ENCODE measurements at regions not wholly inside any gene's neighbourhood (a gene's known extent, or its start where the extent isn't known, plus 50 kb on each side); places are given as distances from the start of the nearest gene placed in this dataset.

DNA sequence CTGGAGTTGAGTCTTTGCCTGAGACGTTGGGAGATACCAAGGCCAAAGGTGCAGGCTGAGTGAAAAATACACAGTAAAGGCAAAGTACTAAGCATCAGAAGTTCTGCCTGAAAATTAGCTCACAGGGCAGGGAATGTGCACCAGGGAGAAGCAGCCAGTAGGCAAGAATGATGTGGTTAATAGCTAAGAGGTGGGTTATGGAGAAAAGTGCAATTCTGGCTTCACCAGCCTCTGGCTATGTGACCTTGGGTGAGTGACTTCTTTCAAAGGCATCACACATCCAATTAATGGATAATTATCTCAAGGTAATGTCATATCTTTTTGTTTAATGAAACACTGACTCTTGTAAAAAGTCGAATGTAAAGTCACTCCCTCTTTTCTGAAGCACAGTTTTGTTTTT lies 230.7 kb upstream of the FGGY start:
- DNase-seq = no peak

DNA sequence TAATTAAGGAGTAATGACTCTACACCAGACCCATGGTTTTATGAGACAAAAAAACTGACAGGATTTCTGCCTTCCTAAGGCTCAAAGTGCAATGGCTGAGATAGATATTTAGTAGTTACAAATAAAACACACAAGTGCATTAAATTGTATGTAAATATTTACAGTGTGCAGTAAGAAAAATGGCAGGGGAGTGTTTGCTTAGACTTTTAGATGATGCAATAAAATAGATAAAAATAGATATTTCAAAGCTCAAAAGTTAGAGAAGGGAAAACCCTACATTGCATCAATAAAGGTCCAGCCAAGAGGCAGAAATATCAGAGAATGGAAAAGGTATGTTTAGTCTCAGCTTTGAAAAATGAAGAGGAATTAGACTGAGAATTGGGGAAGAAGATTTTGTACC lies 226.3 kb upstream of the FGGY start:
- DNase-seq = no peak

DNA sequence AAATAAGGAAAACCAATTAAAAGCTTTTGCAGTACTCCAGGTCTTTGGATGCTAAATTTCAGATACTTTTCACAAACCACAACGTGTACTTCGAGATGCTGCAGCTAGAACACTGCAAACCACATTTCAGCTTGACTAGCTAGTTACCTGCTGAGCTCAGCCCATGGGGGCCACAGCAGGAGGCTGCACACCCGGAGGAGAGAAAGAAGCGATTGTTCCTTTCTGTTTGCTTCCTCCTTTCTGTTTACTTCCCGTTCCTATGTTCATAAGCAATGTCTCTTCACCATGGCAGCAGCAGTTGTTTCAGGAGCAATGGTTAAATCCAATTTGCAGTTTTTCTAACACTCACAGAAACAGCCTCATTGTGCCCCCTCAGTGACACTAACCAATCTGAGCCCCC lies 225.6 kb upstream of the FGGY start:
- DNase-seq = no peak

DNA sequence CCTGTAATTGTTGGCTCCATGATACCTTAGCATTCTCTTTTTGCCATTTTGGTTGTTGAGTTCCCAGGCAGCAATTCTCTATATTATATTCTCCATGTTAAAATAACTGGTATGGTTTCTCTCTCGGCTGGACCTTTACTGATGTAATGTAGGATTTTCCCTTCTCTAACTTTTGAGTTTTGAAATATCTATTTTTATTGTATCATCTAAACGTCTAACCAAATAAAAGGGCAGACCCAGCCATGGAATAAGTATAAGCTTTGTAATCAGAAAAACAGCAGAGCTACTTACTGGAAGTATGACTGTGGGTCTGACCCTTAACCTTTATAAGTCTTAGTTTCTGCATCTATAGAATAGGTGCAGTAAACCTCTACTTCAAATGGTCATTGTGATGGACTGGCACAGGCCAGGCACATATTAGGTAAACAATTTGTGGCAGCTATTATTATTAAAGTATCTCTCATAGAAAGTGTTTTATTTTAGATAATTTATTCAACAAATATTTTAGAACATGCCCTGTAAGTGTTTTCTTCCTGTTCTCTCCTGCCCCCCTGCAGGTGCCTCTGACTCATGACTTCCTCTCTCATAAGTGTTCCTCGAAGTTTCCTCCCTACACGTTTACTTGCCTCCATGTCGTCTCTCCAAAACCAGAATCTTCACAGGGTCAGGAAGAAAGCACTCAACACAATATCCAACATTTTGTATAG lies 224.9 kb upstream of the FGGY start:
- no peak for DNase-seq

DNA sequence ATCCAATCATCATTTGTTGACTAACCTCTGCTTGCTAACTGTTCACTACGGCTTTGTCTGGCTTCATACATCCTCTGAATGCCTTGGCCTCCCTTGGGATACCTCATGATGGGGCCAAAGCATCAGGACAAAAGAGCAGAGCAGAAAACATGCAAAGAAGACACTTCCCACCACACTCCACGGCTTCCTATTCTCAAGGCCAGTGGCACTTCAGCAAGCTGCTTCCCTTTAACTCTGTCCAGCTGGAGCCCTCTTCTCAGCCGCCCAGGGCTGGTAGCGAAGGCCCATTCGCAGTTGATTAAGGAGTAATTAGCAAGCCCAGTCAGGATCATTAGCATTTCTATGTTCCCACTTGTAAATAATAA lies 224.3 kb upstream of the FGGY start:
- no peak for DNase-seq

DNA sequence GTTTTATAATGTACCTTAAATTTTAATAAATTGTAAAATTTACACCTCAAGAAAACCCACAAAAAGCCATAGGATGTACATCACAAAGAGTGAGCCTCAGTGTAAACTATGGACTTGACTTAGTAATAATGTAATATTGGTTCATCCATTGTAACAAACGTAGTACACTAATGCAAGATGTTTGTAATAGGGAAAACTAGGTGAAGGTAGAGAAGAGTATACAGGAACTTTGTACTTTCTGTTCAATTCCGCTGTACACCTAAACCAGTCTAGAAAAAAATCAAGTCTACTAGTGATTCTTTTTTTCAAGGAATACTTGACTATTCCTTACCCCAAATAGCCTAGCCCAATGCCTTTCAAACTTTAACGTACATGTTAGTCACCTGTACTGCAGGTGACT lies 222.3 kb upstream of the FGGY start:
- no peak for DNase-seq

DNA sequence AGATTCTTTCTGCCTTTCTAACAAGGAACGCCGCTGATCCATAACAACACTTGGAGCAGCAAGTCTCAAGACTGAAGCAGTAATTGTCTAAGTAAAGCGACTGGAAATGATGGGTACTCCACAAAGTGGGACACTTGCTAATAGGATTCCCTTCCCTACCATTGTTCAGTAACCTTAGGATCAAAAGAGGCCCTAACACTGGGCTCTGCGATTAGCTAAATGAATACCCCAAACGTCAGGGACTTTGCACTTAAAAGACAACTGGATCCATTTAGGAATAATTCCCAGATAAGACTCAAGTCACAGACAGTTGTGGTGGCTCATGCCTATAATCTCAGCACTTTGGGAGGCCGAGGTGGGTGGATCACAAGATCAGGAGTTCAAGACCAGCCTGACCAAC lies 221.9 kb upstream of the FGGY start:
- no peak for DNase-seq

DNA sequence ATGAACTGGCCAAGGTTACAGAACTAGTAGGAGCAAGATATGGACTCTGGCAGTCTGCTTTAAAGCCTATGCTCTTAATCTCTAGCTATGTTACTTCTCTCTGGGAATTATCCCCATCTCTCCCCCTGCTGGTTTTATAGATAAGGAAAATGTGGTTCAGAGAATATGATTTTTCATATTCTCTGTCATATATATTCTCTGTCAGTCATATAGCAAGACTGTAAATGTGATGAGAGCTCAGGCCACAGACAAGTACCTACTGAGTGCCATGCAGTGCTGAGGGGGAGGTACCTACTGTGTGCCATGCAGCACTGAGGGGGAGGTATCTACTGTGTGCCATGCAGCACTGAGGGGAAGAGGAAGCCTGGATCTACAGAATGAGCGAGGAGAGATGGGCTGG lies 220.3 kb upstream of the FGGY start:
- no peak for DNase-seq

DNA sequence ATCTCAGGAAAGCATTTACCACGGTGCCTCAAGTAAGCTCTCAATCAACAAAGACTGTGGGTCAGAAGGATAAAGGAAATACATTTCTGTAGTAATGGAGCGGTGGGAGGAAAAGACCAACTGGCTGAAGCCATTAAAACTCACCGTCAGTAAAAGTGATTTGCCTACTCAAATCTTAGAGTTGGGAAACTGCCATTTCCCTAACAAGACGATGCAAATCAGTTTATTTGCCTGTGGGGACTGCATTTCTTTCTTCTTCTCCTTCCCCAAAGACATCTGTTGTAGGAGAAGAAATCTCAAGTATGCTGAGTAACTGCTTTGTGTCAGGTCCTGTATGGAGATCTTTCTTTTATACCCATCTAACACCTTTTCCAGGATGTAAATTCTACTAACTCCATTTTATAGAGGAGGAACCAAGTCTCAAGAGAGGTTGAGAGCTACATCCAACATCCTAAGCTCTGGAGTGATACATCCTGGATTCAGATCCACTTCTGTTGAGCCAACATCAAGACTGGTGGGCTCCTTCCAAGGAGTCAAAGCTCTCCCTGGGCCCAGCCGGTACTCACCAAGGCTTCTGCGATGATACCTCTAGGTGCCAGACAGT lies 219.3 kb upstream of the FGGY start:
- no peak for DNase-seq

DNA sequence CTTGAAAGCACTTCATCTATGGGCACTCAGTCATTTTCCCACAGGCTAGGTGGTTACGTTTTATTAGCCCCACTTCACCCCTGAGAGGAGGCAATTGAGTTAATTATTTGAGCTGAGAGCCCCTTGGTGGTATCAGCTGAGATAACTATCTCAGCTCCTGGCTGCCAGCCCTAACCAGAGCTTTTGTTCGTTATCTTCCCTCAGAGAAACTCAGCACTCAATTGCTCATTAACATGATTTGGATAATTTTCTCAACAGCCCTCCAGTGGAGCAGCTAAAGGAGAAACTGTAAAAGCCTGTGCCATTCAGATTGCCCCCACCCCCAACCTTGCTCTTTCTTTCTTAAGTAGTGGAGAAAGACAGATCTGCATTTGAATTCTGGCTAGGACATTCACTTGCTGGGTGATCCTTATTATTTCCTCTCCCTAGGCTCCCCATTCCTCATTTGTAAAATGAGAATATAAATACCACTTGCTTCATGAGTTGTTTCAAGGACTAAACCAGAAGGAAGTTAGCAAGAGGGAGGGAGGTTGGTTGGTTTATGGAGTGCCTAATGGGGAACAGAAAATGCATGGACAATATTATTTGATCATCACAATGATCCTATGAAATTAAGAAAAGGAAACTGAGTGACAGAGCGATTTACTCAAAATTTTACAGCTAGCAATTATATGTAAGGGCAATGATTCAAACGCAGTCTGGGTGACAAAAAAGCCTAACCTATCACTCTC lies 218.7 kb upstream of the FGGY start:
- DNase-seq = no peak

DNA sequence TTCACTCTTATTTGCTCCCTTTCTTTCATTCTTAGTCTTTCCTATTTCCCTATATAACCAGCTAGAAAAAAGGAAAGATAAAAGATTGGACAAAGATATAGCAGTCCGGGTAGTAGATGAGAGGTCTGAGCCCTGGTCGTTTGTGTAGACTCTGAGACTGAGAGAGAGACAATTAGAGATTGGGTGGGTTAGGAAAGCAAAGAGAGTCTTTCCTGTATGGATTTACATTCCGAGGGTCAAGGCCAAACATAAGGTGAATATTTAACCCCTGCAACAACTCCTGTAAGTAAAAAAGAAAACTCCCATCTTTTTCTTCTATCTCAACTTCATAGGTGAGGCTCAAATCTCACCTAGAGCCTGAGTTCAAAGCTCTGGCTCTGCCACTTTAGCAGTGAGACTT lies 218.0 kb upstream of the FGGY start:
- DNase-seq = no peak

DNA sequence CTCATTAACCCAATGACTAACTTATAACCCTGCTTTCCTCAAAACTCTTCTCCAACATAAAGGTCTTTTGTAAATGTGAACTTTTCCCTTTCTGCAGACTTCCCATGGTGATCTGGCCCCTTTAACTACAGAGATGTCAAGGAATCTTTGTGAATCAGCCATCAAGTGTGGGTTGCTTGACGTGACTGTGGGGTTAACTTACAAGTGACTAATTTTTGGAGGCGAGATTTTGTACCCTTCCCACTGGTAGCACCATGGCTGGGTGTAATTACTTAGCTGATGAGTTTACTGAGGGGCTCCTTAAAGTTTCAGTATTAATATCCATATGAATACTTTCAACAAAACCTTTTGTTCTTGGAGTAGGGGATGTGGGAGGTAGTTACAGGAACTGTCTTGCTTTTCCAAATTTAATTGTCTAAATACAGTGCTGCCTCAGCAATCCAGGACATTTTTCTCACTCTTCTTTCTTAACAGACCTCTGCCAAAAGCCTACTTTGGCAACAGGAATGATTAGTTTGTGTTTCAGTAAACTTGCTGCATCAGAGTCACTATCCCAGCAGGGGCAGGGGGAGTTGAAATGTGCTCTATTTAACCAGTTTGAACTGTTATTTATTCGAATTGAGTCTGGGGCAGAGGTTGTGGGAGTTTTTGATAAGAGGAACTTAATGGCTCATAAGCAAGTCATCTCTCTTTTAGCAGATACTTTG lies 217.3 kb upstream of the FGGY start:
- DNase-seq = no peak

DNA sequence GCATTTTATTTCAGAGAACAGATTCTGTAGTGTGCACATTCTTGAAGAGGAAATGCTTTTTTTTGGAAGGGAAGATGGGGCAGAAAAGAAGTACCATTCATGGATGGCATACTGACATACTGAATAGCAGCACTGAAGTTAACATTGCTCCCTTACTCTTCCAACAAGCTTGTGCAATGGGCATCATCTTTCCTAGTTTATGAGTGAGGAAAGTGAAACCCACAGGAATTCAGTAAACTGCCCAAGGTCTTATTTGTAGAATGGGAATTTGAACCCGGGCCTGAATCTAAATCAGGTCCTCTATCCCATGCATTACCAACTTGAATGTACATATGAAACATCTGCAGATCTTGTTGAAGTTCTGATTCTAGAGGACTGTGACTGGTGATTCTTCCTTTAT lies 215.7 kb upstream of the FGGY start:
- DNase-seq = no peak

DNA sequence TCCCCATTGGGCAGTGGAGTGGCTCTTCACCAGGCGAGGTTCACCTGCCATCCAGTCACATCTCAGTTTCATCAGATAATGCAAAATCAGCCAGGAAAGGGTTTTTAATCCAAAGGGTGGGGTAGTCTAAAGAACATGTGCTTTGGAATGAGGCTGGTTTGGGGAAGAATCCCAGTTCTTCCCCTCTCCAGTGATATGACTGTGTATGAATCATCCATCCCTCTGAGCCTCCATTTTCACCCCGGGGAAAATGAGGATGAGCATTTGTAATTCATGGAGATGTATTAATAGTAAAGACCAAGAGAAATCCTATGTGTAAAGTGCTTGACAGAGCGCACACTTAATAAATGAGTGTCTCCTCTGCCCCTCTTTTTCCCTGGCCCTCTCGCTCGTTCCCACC lies 215.1 kb upstream of the FGGY start:
- DNase-seq = no peak

DNA sequence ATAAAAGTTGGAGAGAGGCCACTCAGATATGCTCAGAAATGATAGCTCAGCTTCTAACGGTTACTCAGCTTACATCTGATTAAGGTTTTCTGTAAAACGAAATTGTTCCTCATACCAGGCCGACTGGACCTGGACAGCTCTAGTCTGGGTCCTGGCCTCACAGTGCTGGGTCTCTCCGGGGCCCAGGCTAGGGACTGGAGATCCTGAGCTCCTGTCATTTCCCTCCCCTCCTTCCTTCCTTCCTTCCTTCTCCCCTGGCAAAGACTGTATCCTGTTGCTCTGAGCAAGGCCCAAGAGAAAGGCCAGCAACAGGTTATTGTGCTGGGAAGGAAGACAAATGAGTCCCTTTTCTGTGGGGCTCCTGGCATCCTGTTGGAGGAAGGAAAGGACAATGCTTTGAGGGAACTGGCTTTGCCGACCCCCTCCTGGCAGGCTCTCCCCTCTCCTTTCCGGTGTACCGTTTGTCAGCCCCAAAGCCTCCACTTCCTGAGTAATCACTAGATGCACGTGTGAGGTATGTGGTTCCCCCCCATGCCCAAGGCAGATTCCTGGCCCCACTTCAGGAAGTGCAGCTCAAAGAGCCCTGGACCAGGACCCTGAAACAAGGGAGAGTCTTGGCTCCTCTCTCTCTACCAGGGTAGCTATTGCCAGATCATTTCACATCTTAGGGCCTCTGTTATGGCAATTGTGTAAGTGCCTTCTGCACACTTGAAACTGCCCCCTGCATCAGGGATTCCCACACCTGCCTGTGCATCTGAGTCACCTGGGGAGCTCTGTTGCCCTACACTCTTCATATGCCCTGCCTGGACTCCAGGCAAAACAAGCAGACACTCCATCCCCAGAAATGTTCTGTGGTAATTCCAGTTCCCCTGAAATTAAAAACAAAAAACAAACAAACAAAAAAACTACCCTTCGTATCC lies 212.7 kb upstream of the FGGY start:
- DNase-seq = peak; percentile 33

DNA sequence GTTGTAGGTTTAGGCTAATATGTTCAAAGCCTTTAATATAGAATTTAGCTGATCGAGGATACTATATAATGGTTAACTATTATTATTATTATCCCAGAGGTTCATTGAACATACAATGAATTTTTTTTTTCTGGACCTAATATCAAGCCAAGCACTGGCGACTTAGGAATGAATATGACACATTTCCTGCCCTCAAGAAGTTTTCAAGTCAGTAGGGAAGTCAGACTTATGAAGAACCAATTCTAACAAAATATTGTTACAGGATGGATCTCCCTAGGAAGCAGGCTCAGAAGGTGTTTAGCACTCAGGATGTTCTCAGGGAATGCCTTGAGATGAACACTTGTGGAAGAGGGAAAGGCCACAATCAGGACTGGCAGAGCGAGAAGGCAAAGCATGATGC lies 211.8 kb upstream of the FGGY start:
- DNase-seq = no peak

DNA sequence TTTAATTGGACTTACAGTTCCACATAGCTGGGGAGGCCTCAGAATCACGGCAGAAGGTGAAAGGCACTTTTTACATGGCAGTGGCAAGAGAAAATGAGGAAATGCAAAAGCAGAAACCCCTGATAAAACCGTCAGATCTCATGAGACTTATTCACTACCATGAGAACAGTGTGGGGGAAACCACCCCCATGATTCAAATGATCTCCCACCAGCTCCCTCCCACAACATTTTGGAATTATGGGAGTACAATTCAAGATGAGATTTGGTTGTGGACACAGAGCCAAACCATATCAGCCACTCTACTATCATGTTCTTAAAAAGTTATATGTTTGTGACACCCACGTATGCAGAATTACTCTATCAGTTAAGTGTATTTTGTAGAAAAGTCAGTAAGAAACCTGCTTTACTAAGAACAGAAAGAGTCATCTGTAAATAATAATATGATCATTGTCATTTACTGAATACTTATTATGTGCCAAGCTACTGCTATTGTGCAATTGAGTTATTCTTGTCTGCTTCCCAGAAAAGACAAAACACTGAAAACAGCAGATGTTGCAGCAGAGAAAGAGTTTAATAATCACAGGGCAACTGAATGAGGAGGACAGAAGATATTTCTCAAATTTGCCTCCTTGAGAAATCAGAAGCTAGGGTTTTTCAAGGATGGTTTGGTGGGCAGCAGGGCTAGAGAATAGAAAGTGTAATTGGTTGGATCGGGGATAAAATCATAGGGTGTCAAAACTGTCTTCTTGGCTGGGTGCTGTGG lies 207.7 kb upstream of the FGGY start:
- DNase-seq = no peak

DNA sequence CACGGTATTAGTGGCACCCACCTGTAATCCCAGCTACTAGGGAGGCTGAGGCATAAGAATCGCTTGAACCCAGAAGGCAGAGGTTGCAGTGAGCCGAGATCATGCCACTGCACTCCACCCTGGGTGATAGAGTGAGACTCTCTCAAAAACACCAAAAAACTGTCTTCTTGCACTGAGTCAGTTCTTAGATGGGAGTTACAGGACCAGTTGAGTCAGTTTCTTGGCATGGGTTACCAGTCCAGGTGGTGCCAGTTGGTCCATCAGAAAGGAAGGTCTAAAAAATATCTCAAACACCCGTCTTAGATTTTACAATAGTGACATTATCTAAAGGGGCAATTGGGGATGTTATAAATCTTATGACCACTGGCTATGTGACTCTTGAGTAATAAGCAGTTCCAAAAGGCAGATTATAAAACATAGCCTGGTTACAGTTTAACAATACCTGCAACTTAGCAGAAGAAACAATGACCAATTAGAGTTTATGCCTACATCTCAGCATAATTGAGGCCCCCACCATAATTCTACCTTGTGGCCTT lies 206.9 kb upstream of the FGGY start:
- no peak for DNase-seq

DNA sequence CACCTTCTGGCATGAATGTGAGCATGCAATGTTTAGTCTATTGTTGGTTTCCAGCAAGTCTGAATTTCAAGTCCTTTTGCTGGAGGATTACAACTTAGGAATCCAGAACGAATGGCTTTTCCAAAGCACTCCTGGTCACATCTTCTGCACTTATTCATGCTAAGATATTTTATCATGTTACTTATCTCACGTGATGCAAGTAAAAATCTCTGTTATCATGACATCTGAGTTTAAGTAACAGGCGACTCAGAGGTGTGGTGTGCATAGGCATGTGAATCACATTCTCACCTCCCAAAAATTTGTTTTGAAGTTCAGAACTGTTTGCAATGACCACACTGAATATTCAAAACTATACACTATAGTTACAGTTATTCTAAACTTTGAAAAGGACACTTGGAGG lies 204.8 kb upstream of the FGGY start:
- DNase-seq = no peak

DNA sequence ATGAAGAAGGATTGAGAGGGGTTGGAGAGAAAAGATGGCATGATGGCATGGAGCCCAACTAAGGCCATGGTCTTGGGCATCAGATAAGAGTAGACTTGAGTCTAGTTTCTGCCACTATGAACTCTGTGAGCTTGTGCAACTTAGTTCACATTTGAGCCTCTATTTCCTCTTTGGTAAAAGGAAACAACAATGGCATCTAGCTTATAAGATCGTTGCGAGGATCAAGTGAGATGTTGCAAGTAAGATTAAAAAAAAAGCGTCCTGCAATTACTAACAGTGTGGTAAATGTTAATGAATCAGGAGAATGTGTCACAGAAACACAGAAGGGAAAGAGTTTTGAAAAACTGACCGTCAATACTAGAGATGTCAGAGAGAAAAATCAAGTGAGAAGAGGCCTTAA lies 202.9 kb upstream of the FGGY start:
- DNase-seq = no peak

DNA sequence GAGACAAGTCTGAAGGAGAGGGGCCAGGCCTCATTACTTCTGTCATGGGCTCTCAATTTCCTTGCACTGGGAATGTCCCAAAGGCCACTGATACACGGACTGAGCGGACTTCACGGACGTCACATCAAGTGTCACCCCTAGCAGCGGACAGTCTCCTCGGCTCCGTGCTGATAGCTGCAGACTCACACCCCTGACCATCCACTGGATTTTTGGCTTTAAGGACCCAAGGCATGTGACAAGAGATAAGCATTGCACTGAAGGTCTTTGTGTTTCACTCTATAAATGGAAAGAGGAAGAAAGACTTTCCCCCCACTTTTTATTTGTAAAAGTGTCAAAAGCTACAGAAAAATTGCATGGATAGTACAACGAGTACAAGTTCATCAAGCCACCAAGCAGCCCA lies 200.4 kb upstream of the FGGY start:
- no peak for DNase-seq

DNA sequence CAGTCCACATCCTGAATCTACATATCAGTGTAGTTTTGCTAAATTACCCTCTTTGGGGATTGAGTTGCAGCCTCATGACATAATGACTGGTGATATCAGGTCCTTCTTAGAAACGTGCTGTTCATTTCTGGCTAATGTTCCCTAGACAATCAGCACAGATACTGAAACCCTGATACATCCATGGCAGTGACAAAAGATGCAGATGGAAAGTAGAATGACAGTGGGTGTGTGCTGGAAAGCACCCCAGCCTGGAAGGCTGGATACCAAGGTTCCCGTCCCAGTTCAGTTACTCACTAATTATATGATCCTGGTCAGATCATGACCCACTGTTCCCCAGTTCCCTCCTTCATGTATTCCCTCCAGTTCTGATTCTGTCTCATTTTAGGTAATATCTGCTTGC lies 198.2 kb upstream of the FGGY start:
- DNase-seq = no peak
